Fibroblast of lung (primary cell): ENCODE measurements at regions not wholly inside any gene's neighbourhood (a gene's known extent, or its start where the extent isn't known, plus 50 kb on each side); places are given as distances from the start of the nearest gene placed in this dataset.

Experiments
- CTCF ChIP-seq, 2 donors: IDR thresholded peaks in 1 of 2; conservative IDR thresholded peaks in 1 of 2; 1 replicate in 1 of 2; 2 replicates in 1 of 2; pipeline ENCODE4 v1.5.1; 2011 to 2012; ENCODE audit warnings: low read length in 2 of 2, control low read depth in 1 of 2, inconsistent platforms in 1 of 2, low read depth in 1 of 2, mild to moderate bottlenecking in 1 of 2
- EZH2 ChIP-seq: IDR thresholded peaks from 2 replicates; pipeline ENCODE4 v1.5.1; 2012; ENCODE audit warnings: low read length, control low read depth, mild to moderate bottlenecking; ENCODE audit errors: missing control alignments

- no peak for TF ChIP-seq CTCF (conservative IDR thresholded peaks at IDR 0.05 in 1 of 2, IDR thresholded peaks at IDR 0.05 in 1 of 2; ENCODE audit: low read depth in 1 of 2, low read length in 2 of 2)
- TF ChIP-seq EZH2: no peak
Measured at GRCh38 chr13:109297628-109298027, 488.8 kb downstream of the IRS2 start.
